Stimulated activated CD8-positive, alpha-beta memory T cell treated with anti-CD3 and anti-CD28 coated beads, Interleukin-15, amount 100 ng/mL, for 4 hours (primary cell): ENCODE measurements at regions not wholly inside any gene's neighbourhood (a gene's known extent, or its start where the extent isn't known, plus 50 kb on each side); places are given as distances from the start of the nearest gene placed in this dataset.

Experiments used
- DNase-seq, 2 donors: peaks; one replicate each; pipeline ENCODE4 v3.0.0-alpha.2; 2020; ENCODE audit warnings: low read depth in 2 of 2

DNA sequence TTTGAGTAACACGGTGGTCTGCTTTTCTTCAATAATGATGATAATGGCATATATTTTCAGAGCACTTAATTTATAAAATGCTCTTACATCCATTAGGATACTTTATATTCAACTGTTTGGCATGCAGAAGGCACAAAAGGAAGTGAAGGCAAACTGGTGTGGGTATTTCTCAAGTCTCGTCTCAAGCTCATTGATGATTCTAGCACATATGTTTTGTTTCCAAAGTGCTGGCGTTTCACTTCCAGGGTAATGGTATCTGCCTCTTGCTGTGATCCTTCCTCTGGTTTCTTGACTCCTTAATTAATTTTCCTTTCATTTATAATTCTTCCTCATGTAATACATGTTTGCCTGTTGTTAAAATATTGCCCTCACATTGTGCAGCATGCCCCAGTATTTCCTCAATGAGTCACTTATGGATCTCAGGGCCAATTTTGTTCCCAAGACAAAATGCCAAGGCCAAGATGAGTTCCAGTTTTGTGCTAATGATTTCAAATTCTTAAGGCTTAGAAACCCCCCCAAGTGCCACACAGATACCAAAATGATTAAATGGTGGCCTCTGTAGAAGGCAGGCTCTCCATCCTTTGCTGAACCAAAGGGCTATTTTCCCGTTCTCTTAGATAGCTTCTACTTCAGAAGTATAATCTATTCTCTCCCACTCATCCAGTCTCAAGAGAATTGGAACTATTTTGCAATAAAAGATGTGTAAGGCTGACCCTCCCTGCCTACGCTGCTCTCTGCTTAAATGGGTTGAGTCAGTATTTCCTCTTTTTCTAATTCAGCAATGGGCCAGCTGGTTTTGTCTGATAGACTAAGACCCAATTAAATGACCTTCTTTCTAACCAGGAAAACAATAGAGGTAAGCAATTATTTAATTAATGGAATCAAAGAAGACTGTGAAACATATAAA lies 171.2 kb downstream of the ZNF365 start:
- no peak for DNase-seq

DNA sequence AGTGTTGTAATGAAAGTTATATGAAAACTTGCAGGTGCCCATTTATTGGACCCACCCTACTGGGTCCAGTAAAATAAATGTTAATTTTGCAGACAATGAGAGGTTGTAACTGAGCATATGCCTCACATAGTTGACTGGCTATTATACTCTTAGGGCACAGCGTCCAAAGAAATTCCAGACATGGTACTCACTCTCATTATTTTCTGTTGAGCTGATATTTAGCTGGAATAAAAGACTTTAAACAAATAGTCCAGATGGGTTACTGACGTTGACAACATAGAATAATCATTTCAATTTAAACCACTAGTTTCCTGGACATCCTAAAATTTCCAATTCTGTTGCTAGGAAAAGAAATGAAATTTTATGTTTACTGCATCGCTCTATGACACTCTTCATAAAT lies 174.5 kb downstream of the ZNF365 start:
- DNase-seq: no peak

DNA sequence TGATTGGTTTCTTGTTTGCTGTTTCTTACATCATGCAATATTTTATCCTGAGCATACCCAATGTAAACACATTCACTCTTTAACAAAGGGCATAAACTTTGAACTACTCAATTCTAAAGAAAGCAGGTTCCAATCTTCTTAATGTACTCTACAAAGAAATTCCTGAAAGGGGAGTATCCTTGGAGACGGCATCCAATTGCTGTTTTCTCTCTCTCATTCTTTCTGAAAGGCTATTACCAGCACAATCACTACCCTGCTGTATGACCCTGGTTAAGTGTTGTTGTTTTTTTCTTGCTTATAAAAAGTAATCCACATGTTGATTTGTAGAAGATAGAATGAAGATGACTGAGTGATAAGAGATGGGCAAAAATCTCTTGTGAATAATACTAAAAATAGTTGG lies 176.0 kb downstream of the ZNF365 start:
- no peak for DNase-seq

DNA sequence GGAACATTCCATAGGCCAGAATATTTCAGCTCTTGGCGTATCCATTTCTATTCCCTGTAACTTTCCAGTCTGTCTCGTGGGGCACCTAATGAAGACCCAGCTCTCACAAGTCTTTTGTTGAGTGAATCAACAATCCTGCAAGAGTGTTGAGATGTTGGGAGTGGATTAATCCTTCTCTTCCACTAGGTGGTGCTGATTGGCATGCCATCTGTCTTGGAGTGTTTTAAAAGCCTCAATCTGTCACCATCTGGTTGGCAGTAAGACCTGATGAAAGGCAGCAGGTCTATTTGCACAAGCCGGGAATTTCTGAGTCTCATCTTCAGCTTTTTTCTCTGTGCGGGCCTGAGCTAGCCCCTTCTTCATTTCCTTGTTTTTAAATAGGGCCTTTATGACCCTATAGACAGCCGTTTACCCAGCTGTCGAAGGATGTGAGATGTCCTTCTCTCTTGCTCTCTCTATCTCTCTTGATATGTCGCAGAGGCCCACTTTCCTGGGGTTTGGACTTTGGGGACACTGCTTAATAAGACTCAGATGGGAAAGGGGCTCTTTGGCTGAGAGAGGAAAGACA lies 180.5 kb downstream of the ZNF365 start:
- DNase-seq: peak in 1 of 2 donors; percentile 1

DNA sequence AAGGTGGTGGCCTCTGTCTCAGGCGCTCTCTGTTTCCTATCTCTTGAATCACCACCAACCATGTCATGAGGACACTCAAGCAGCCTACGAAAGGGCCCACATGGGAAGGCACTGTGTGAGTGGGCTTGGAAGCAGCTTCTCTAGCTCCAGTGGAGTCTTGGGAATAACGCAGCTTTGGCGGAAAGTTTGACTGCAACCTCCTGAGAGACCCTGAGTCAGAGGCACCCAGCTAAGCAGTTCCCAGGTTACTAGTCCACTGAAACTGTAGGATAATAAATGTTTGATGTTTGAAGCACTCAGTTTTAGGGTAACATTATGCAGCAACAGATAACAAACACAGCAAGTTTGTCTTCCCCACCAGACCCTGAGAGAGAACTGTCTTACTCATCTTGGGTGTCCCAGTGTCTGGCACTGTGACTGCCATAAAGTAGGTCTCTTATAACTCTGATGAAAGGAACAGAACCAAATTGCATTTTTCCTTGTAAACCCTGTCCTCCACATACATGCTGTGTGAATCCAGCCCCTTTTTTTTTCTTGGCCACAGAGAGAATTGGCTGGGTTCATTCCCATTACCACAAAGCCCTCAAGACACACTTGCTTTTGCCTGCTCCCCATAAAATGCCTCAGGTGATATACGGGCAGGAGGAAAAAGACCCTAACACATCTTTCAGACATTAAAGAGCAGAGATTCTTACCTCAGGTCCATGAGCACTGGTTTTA lies 185.5 kb downstream of the ZNF365 start:
- no peak for DNase-seq

DNA sequence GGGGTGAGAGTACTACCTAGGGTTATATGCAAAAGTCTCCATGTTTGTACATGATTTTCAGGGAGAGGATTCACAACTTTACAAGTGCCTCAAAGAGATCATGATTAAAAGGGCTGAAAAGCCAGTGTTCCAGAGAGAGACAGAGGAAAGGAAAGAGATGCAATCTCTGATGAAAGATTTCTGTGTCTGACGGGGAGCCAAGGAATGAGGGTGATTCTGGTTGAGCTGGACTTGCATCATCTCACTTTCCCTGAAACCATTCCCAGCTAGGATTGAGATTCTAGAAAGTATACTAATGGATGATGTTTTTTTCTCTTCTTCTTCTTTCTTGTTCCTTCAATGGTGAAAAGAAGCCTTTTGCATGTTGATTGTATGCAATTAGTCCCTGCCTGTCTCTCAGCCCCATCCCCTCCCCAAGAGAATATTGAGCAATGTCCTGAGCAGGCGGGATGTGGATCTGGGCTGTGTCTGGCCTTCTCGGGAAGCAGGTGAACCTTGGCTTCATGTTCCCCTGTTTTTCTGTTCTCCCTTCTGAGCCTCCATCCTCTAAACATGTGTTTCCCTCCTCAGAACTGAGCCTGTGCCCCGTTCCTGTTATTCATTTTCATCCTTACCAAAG lies 186.1 kb downstream of the ZNF365 start:
- DNase-seq: no peak

DNA sequence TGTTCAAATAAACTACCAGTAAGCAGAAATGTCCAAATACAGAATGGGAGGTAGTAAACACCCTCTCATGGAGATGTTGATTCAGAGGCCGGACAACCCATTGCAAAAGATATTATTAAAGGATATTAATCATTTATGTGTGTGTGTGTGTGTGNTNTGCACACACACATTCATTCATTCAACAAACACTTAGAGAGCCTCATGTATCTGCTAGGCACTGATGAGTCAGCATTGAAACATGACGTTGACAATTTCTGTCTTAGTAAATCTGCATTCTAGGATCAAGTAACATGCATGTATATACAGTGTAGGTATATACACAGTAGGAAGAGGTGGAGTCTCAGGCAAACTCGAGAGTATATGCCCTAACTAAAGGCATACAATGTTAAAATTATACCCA lies 187.0 kb downstream of the ZNF365 start:
- DNase-seq: no peak

DNA sequence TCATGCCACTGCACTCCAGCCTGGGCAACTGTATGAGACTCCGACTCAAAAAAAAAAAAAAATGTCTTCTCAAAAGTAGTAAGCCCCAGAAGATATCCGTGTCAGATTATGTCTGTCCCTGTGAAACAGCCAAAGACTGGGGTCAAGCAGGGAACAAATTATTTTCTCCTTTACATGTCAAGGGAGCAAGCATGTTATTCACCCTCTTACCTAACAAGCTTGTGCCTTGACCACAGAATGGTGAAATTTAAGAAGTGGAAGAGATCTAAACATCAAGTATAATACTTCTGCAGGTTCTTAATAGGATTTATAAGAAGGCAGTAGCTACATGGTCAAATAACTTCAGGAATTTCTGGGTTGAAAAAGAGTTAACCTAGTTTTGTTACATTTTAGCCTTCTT lies 187.9 kb downstream of the ZNF365 start:
- no peak for DNase-seq

DNA sequence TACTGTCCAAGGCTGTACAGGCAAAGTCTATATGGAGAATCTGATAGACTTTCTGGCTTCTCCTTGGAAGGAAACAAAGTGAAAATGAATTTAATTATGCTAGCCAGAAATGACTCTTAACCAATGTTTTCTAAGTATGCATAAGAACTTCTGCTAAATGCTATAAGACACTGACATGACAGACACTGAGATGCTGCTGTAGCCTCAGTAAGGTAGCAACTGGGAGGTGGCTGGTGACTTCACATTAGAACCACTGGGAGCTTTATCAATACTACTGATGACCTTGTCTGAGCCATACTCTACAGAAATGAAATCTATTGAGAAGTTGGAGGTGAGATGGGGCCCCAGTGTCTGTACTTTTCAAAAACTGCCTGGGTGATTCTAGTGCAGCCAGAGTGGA lies 188.6 kb downstream of the ZNF365 start:
- no peak for DNase-seq

DNA sequence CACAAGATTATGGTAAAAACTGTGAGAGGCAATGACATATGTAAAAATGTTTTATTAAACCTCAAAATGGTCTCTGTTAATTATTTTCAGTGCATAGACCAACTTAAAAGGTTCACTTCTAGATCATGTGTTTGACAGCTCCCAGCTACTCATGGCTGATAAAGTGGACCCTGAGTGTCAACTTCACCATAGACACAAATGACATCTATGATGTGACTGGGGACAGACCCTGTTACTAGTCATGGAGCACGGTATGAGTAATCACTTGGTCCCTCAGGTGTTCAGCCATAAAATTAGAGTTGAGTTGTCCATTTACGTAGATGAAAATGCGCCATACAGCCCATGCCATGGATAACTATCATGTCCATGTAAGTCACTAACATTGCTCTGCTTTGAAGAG lies 199.8 kb downstream of the ZNF365 start:
- DNase-seq: no peak

DNA sequence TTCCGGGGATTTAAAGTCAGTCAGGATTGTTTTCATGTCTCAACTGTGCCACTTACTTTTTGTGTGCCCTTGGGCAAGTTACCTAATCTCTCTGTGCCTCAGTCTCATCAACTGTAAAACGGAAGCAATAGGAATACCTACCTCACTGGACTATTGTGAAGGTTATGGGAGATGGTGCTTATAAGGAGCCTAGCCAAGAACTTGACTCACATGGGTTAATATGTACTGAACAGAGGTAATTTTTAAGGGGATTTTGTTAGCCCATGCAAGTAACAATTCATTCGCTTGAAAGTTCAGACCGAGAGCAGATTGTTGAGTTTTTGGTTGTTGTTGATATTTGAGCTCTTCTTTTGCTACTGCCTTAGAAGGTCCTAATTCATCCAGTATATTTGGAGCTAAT lies 202.9 kb downstream of the ZNF365 start:
- no peak for DNase-seq

DNA sequence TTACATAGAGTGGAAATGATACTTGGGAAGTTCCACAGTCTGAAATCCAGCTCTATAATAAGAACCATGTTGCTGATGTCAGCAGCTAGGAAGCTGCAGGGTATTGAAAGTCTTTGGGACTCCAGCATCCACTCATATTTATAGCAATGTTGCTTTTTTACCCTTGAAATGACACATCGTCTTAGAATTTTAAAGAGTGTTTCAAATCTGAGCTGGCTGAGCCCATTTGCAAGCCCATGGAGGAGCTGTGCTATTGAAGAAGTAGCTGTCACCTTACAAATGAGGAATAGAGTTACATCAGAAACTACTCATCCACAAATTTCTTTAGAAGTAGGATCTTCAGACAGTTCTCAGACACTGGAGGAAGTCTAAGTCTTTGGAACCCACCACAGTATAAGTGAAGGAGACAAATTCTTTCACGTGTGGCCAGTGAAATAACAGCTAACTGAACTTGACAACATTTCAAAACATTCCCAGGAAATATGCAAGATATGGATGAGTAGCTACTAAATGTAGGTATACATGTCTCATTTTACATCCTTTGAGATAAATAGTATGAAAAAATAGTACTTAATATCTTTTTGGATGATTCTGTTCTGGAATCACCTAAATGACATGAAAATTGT lies 203.6 kb downstream of the ZNF365 start:
- DNase-seq: no peak

DNA sequence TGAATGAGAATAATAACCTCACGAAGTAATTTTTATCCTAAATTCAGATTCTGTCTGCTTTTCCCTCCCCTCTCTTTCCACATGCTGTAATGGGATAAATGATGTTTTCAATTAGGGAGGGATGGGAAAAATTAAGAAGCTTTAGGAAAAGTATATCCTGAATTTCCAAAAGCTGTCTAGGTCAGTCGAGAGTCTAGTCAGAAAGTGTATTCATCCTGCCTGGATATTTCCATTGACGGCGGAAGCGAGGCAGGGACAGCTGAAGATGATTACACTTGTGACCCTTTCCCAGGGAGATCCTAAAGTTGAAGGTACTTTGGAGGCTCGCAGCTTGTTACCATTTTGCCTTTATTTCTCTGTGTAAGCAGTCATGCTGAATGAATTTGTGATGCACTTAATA lies 204.1 kb downstream of the ZNF365 start:
- DNase-seq: no peak

DNA sequence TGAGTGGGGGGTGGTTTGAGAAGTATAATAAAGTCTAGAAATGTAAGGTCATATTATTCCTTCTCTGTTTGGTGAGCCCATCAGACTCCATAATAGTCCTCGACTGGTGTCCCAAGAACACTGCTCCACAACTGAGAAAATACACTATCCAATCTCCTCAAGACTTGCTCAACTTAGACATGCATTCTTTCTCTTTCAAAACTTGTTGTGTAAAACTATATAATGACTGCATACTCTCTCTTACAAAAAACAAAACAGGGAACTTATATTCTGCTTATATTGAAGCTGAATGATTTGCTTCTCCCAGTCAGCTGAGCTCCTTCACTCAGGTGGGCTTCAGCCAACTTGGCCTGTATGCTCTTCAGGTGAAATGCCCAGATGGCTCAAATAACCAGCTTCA lies 204.7 kb downstream of the ZNF365 start:
- DNase-seq: no peak

DNA sequence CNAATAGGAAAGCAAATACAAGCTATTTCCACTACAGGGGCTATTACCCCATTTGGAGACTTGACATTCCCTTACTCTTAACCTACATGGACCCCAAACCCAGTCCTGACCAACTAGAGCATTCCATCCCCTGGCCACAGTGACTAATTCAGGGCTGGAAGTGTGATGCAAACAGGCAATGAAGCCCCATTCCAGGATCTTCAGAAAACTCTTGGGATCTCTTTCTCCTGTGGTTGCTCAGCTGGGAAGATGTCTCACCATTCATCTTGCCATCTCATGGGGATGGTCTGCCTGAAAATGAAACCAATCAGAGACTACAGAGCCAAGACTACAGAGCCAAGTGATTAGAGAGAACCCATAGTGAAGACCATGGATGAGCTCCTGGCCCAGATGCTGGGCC lies 206.2 kb downstream of the ZNF365 start:
- no peak for DNase-seq

DNA sequence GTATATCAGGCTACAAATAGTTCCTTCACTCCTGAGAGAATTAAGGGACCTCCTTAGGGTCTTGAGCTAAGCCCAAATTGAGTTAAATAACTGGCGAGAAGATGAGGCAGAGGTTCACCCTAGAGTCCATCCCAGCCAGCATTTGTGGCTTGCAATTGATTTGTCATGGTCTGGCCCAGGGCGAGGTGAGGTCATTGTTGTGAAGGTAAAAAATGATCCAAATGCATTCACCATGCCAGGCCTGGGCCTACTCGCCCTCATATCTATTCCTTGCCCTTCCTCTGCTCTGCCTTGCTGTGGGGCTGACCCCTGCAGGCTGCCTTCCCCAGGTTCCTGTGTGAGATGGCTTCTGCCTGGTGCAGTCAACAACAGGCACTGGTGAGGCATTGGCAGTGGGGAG lies 207.2 kb downstream of the ZNF365 start:
- DNase-seq: no peak

DNA sequence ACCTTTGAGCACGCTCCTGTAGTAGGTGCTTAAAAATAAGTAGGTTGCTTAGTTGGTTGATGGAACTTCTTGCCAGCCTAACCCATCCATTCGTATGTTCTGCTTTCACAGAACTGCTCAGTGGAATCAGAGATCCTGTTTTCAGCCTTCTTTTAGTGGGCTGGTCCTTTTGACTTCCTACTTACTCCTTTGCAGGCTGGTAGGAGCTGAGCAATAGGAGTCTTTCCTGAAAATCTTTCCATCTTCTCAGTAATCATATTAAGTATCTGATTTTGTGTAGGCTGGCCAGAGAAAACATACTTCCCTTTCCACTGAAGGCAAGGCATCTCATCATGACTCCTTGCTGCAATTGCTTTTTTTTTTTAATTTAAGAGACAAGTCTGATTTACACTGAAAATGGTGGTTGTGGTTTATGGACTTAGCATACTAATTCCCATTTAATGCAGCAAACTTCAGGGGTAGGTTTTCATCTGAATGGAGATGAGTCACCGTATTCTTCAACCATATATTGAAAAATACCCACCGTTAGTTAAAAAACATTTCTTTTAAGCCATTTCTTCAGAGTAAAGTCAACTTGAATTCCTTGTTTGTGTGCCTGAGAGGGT lies 208.0 kb downstream of the ZNF365 start:
- no peak for DNase-seq

DNA sequence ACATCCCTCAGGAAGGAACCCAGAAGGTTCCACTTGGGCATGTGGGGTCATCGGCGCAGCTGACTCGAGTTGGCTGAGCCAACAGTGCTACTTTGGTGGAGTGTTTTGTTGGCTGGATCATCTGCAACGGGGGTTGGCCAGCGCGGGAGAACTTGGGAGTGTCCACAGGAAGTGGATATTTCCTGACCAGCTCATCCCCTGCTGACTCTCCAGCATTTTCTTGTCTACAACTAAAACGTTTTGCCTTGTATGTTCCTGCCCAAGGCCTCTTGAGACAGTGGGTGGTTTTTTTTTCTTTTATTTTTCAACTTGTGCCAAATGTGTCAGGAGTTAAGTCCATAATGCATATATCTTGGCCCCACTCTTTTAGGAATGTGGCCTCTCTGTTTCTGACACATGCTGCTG lies 208.6 kb downstream of the ZNF365 start:
- no peak for DNase-seq

DNA sequence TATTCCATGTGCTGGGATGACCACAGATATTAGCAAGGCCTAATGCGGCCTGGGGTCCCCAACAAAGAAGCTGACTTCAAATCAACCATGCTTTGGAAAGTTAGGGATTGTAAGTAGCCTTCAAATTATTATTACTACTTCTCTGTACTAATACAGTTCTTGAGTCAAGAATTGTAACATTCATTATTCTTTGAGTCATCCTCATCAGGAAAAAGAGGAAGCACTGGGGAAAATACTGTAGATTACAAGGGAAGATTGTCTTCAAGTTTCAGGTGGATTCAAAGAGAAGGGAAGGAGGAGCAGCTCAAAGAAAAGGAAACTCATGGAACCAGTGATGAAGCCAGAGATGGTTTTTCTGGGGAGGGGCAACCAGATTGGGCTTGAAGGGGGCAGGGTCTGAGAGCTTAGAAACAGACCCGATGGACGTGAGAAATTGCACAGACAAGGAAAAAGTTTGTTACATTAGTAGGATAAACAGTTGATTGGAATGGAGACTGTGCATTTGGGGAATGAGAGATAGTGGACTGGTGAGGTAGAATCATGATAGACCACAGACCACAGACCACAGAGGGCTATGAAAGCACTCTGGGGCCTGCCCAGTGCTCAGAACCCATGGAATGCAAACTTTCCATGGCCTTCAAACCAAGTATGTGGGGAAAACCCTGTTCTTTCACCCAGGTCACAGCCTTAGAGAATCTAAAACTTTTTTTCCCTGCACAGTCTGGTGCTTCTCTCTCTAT lies 209.9 kb downstream of the ZNF365 start:
- no peak for DNase-seq

DNA sequence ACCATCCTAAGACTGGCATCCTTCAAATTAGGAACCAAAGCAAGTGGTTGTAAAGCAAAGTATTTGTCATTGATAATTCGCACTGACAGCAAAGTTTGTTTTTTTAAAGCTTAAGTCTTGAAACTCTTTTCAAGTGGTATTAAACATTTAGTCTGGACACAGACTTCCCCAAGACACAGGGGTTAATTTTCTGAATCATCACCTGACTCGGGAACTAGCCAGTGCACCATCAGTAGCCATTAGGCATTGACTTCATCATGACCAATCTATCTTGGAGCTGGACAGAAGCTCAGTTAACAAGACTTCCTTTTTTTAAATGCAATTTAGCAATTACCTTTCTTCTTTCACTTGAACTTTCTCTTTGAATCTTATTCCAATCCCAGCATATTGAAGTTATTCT lies 210.6 kb downstream of the ZNF365 start:
- no peak for DNase-seq

DNA sequence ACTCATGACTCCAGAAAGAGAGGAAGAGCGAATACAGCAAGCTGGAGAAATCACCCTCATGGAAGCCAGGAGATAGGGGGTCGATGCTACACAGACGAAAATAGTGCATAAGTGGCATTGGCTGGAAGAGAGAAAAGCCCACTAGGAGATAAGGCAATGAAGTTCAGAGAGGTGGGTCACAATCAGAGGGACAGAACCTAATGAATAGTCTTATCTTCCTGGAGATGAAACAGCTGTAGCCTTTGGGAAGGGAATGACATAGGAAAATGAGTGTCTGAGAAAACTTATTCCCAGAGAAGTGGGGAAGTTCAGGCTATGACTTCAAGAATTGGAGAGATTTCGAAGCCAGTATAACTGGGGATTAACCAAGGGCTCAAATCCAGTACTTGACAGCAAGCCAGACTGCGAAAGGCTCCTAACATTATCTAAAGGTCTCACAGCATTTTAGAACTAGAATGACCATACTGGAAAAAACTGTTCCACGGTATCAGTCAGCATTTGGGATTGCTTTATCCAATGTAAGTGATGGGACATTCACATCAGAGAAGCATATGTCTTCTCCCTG lies 211.1 kb downstream of the ZNF365 start:
- no peak for DNase-seq
